ENCODE measurements at regions not wholly inside any gene's neighbourhood (a gene's known extent, or its start where the extent isn't known, plus 50 kb on each side); places are given as distances from the start of the nearest gene placed in this dataset.
"Not testable (repeated sequence)": the region's sequence is repeated elsewhere in the genome, so short reads cannot be mapped to it uniquely, and the experiment has no call there.

GRCh38 chr6:112984899-112985298 lies 637.8 kb downstream of the RFPL4B start:
- no peak for DNase-seq (ENCODE audit: low read depth)

- no peak for DNase-seq (ENCODE audit: low read depth)
These were observed 639.2 kb downstream of the RFPL4B start for GRCh38 chr6:112986321-112986720.

- DNase-seq (ENCODE audit: low read depth) = no peak
These were observed 641.6 kb downstream of the RFPL4B start for GRCh38 chr6:112988748-112989147.

DNA sequence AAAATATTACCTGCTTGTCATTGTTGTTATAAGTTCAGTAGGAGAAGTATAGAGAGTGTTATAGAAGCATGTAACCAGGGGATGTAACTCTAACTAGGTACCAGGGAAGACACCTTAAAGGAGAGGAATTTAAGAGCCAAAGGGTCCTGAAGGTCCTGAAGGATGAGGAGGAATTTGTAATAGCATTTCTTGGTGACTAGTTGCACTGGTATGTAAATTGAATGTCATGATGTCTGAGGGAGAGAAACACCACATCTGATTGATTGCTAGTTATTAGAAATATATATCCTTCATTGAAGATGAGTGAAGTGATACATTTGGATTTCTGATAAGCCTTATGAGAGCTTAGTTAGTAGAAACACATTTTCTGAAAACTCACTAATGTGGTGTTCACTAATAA lies 643.8 kb downstream of the RFPL4B start:
- DNase-seq (ENCODE audit: low read depth) = no peak

- no peak for DNase-seq (ENCODE audit: low read depth)
These were observed 644.8 kb downstream of the RFPL4B start for GRCh38 chr6:112991912-112992311.

- no peak for DNase-seq (ENCODE audit: low read depth)
These were observed 650.4 kb downstream of the RFPL4B start for GRCh38 chr6:112997421-112998085.

DNA sequence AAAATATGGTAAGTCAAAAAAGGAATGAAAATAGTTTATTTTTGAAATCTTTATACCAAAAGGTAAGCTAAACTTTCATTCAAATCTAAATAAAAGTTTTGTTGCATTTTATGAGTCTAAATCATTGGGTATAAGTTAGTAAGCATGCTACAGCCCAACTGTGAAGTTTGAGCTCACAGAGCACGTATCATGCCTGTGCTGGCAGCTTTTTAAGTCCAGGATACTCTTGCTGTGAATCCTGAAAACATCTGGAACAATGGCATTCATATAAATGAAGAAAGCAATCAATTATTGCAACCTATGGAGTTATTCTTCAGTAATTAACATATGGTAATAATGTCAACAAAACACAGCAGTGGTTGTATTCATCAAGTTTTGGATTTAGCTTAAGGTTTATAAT lies 656.9 kb downstream of the RFPL4B start:
- DNase-seq (ENCODE audit: low read depth) = no peak

DNA sequence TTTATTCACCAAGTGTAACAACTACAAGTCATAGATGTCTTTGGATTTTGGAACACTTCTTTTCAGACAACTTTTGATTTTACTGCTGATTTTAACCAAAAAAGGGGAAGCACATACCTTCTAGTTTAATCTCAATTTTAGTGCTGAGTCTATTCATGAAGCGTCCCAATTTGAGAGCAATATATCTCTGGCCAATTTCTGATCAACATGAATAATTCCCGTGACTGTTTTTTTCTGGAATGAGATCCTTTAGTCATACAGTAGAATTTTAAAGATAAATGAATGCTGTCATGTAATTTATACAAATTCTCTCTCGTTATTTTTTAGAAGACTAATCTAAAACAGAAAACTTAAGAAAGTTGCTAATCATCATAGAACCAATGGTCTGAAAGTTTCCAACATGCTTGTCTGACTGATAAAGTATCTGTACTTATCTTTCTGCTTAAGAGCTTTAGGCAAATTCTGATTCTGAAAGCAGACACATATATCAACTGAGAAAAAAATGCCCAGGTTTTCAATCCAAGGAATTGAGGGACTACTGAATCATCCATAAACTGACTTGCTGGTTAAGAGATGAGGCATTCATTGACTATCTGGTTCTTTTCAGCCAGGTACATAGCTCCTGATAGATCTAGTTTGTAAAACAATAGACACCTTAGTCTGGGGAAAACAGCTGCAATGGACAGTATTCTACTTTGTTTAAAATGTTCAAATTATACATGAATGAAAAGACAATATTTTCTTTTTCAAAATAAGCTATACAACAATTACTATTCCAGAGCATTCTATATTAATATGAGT lies 657.5 kb downstream of the RFPL4B start:
- DNase-seq (ENCODE audit: low read depth) = peak; percentile 60

- no peak for DNase-seq (ENCODE audit: low read depth)
These were observed 659.4 kb downstream of the RFPL4B start for GRCh38 chr6:113006494-113006893.

DNA sequence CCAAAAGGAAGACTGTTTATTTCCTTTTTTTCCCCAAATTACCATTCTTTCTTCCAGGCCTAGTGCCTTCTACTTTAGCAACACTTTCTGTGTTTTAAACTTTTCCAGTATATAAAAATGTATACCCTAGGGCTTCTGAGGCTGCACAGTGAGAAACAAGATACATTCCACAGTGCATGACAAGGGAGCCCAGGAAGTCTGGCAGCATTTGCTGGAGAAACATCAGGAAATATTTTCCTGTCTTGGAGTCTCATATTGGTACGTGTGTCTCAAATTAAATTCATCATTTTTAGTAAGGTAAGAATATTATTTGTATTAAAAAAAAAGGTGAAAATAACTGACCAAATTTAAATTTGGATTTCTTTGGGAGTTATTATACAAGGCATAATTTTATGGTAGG lies 662.6 kb downstream of the RFPL4B start:
- DNase-seq (ENCODE audit: low read depth) = no peak

GRCh38 chr6:113010196-113010989 lies 663.3 kb downstream of the RFPL4B start:
- no peak for DNase-seq (ENCODE audit: low read depth)

DNA sequence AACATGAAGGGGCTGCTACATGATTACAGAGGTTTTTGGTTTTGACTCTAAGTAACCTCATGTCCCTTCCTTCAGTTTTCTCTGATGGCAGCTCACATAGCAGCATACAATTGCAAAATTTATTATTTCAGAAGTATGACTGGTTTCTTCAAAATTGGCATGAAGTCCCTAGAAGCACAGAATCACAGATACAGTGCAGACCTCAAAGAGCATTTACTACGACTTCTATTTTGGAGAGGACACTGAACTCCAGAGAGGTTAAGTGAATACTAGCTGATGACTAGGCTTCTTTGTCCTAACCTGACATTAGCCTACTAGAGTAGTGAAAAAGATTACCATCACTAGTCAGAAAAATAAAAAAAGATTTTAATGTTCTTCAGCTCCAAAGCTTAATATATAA lies 664.3 kb downstream of the RFPL4B start:
- DNase-seq (ENCODE audit: low read depth) = no peak

DNA sequence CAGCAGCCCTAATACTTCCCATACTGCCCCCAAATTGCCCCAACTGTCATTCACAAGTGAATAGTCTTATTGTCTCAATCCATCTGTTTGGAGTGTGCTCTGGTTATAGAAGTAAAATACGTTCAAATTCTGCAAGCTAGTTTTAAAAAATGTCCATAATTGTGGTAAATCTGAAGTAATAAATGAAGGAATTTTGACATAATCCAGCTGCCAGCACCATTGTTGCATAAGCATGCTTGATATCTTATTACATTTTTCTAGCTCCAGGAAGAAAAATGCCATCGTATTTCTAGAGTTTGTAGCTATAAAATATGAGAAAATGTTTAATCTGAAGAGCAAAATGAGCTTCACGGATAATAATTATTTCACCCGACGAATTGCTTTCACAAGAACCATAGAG lies 664.7 kb downstream of the RFPL4B start:
- DNase-seq (ENCODE audit: low read depth) = peak; percentile 86

GRCh38 chr6:113015249-113015648 lies 668.1 kb downstream of the RFPL4B start:
- peak; percentile 88 for DNase-seq (ENCODE audit: low read depth)

- DNase-seq (ENCODE audit: low read depth) = no peak
These were observed 670.2 kb downstream of the RFPL4B start for GRCh38 chr6:113017353-113017752.

DNA sequence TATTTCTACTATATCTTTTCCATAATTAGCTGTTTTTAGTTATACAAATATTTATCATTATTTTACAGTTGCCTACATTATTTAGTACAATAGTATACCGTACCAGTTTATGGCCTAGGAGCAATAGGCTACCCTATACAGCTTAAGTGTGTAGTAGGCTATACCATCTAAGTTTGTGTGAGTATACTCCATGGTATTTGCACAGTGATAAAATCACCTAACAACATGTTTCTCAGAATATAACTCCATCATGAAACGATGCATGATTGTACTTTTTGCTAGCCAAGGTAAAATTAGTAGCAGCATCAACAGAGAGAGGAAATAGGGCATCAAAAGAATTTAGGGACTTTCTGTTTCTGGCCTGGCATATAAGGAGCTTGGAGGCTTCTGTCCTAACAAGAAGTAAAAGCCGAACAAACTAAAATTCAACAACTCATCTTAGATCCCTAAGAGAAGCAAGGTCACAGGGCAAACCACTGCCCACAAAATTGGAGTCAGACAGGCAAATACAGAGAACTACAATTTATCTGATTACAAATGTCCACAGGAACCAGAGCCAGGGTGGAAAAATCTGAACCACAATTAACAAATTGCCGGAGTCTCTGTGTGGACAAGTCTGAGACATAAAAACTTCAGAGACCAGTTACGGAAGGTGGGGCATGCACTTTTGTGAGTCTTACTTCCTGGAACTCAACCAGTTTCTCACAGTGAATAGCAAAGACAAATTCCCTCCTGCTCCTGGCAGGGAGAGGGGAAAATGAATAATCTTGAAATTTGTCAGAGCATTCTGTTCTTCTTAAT lies 671.4 kb downstream of the RFPL4B start:
- DNase-seq (ENCODE audit: low read depth) = peak; percentile 99

DNA sequence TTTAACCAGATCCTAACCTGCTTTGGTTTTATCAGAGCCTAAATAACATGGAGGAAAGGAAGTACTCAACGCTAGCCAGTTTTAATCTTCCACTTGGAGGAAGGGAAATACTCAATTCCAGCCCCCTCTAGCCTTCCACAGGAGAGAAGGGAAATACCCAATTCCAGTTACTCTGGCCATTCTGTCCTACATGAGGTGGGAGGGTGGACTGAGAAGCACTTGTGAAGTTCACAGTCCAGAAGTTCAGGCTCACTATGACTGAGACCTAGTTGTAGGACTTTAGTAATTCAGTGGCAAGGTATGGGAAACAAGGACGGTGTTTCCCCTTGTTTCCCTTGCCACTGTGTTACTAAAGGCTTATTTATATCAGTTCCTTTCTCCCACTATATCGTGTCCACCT lies 672.0 kb downstream of the RFPL4B start:
- peak; percentile 81 for DNase-seq (ENCODE audit: low read depth)

GRCh38 chr6:113027780-113028179 lies 680.6 kb downstream of the RFPL4B start:
- no peak for DNase-seq (ENCODE audit: low read depth)

DNA sequence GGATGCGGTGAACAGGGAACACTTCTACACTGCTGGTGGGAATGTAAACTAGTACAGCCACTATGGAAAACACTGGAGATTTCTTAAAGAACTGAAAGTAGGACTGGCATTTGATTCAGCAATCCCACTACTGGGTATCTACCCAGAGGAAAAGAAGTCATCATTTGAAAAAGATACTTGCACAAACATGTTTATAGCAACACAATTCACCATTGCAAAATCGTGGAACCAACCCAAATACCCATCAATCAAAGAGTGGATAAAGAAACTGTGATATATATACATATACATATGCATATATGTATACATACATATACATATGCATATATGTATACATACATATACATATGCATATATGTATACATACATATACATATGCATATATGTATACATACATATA lies 682.0 kb downstream of the RFPL4B start:
- DNase-seq (ENCODE audit: low read depth) = not testable (repeated sequence)

DNA sequence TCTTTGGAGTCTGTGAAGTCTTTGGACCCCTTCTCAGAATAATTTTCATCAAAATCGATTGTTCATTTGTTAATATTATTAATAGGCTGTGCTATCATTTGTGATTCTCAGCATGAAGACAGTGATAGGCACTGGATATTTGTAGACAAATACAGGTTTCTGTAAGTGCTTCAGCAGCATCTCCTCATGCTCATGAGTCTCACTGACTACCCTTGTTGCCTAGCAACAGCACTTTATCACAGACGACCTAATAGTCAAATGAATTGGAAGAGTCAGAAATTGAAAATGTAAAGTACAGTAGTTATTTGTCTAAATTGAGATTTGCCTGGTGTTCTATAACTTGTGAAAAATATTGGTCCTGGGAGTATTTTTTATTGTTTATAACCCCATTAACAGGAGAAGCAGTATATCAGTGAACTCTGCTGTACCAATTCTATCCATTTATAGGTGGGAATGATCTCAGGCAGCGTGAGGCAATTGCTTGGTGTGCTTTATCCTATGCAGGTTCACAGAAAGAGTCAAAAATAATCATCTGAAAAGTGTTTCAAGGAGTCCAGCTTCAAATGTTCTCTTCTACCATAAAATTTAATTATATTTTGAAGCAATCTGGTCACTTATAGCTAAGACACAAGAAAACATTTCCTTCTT lies 684.6 kb downstream of the RFPL4B start:
- no peak for DNase-seq (ENCODE audit: low read depth)

GRCh38 chr6:113039005-113039404 lies 691.9 kb downstream of the RFPL4B start:
- peak; percentile 24 for DNase-seq (ENCODE audit: low read depth)
